ENCODE measurements at regions not wholly inside any gene's neighbourhood (a gene's known extent, or its start where the extent isn't known, plus 50 kb on each side); places are given as distances from the start of the nearest gene placed in this dataset.
A peak's percentile ranks its signal among the peaks of the same experiment; 100 is the strongest.

- H3K9ac ChIP-seq (ENCODE audit: insufficient read depth, low read length, poor library complexity, severe bottlenecking): no peak overlapping the region
- Mint-ChIP-seq H3K36me3 (peaks cover 0 to 1% of the 10 kb centered on the region in 2 donors), H3K4me3 (no peak overlapping the region), H3K27ac (no peak overlapping the region), H3K4me1 (peaks cover 59% of the 10 kb centered on the region), H3K9me3 (no peaks in the 10 kb centered on the region), H3K27me3 (ENCODE audit: low read depth in 3 of 3) (peaks cover 0 to 3% (median 0%) of the 10 kb centered on the region in 3 donors)
- intact Hi-C loops (cut with micrococcal nuclease): no loop called here
- no peak for DNase-seq
- H2AFZ ChIP-seq (ENCODE audit: insufficient read depth, low read depth, low read length, poor library complexity, severe bottlenecking): no peak overlapping the region
- no peaks in the 10 kb centered on the region for H3K79me2 ChIP-seq (ENCODE audit: insufficient read depth, low read length)
- no peaks in the 10 kb centered on the region for H3K9me3 ChIP-seq (replicated peaks in 1 of 2; ENCODE audit: control insufficient read depth in 1 of 2, insufficient read depth in 1 of 2, low read length in 2 of 2)
- H3K36me3 ChIP-seq (replicated peaks in 1 of 2; ENCODE audit: control insufficient read depth in 1 of 2, insufficient read depth in 2 of 2, low read length in 2 of 2): no peaks in the 10 kb centered on the region
- no peak overlapping the region for H3K4me2 ChIP-seq (replicated peaks; ENCODE audit: extremely low read depth, low read length, poor library complexity, severe bottlenecking)
- no CpG with 5 or more reads among the region's 1 CpG for WGBS (ENCODE audit: insufficient coverage)
- no peak overlapping the region for H3K4me3 ChIP-seq (replicated peaks in 1 of 3; ENCODE audit: low read depth in 2 of 3, low read length in 3 of 3)
- no peaks in the 10 kb centered on the region for H4K20me1 ChIP-seq (ENCODE audit: insufficient read depth, low read length)
- no peak overlapping the region for H3K27ac ChIP-seq (ENCODE audit: low read depth in 1 of 2, low read length in 2 of 2)
- H3K4me1 ChIP-seq (ENCODE audit: control insufficient read depth in 1 of 2, insufficient read depth in 2 of 2, low read length in 2 of 2): peaks cover 54 to 63% of the 10 kb centered on the region in 2 donors
- no peaks in the 10 kb centered on the region for H3K27me3 ChIP-seq (ENCODE audit: control insufficient read depth in 2 of 2, insufficient read depth in 2 of 2, low read length in 2 of 2)
- TF ChIP-seq CTCF (IDR thresholded peaks at IDR 0.05): no peak
These were observed 62.0 kb upstream of the RREB1 start for GRCh38 chr6:7045746-7046145.

GRCh38 chr6:7047128-7047527 is 60.6 kb upstream of the RREB1 start:
- H3K9me3 ChIP-seq (replicated peaks in 1 of 2; ENCODE audit: control insufficient read depth in 1 of 2, insufficient read depth in 1 of 2, low read length in 2 of 2): no peaks in the 10 kb centered on the region
- intact Hi-C loops (cut with micrococcal nuclease): no loop called here
- Mint-ChIP-seq H3K27ac (peak overlapping the region in 1 of 7 donors; percentile 13), H3K4me1 (peaks cover 53% of the 10 kb centered on the region), H3K27me3 (ENCODE audit: low read depth in 3 of 3) (peaks cover 0 to 3% (median 0%) of the 10 kb centered on the region in 3 donors), H3K4me3 (no peak overlapping the region), H3K9me3 (no peaks in the 10 kb centered on the region), H3K36me3 (peaks cover 0 to 1% of the 10 kb centered on the region in 2 donors)
- H3K4me1 ChIP-seq (ENCODE audit: control insufficient read depth in 1 of 2, insufficient read depth in 2 of 2, low read length in 2 of 2): peaks cover 49 to 60% of the 10 kb centered on the region in 2 donors
- H3K36me3 ChIP-seq (replicated peaks in 1 of 2; ENCODE audit: control insufficient read depth in 1 of 2, insufficient read depth in 2 of 2, low read length in 2 of 2): no peaks in the 10 kb centered on the region
- H3K27ac ChIP-seq (ENCODE audit: low read depth in 1 of 2, low read length in 2 of 2): no peak overlapping the region
- no peak overlapping the region for H2AFZ ChIP-seq (ENCODE audit: insufficient read depth, low read depth, low read length, poor library complexity, severe bottlenecking)
- H3K4me3 ChIP-seq (replicated peaks in 1 of 3; ENCODE audit: low read depth in 2 of 3, low read length in 3 of 3): no peak overlapping the region
- no peak overlapping the region for H3K4me2 ChIP-seq (replicated peaks; ENCODE audit: extremely low read depth, low read length, poor library complexity, severe bottlenecking)
- no peak for DNase-seq
- no peak overlapping the region for H3K9ac ChIP-seq (ENCODE audit: insufficient read depth, low read length, poor library complexity, severe bottlenecking)
- no peak for TF ChIP-seq CTCF (IDR thresholded peaks at IDR 0.05)
- no peaks in the 10 kb centered on the region for H4K20me1 ChIP-seq (ENCODE audit: insufficient read depth, low read length)
- WGBS (ENCODE audit: insufficient coverage): no CpG with 5 or more reads among the region's 1 CpG
- H3K79me2 ChIP-seq (ENCODE audit: insufficient read depth, low read length): no peaks in the 10 kb centered on the region
- H3K27me3 ChIP-seq (ENCODE audit: control insufficient read depth in 2 of 2, insufficient read depth in 2 of 2, low read length in 2 of 2): no peaks in the 10 kb centered on the region

All from CD14-positive monocyte (primary cell).